ENCODE measurements at regions not wholly inside any gene's neighbourhood (a gene's known extent, or its start where the extent isn't known, plus 50 kb on each side); places are given as distances from the start of the nearest gene placed in this dataset.

GRCh38 chr1:30623431-30623830, 100.0 kb downstream of the MATN1 start:
- Histone ChIP-seq H3K4me3 (replicated peaks in 1 of 3) (no peak overlapping the region), H3K36me3 (no peaks in the 10 kb centered on the region), H3K27ac (no peak overlapping the region), H3K9me3 (no peaks in the 10 kb centered on the region), H3K27me3 (no peaks in the 10 kb centered on the region), H3K4me1 (no peaks in the 10 kb centered on the region)
- WGBS, 2 donors = 97 to 98% methylated on average over 1 of the region's 1 CpG
- DNase-seq = no peak
- intact Hi-C loops (cut with DNase I) = no loop called here
- TF ChIP-seq POLR2A (IDR thresholded peaks at IDR 0.05) (no peak), CTCF (IDR thresholded peaks at IDR 0.05) (no peak)

- no peaks in the 10 kb centered on the region for H3K27me3 ChIP-seq
These were observed 103.8 kb downstream of the MATN1 start for GRCh38 chr1:30619619-30620018.

GRCh38 chr1:30618335-30618747, 105.0 kb downstream of the MATN1 start:
- Histone ChIP-seq H3K9me3 (no peaks in the 10 kb centered on the region), H3K27me3 (no peaks in the 10 kb centered on the region), H3K36me3 (no peaks in the 10 kb centered on the region), H3K4me3 (replicated peaks in 1 of 3) (no peak overlapping the region), H3K4me1 (no peaks in the 10 kb centered on the region), H3K27ac (no peak overlapping the region)
- TF ChIP-seq POLR2A (IDR thresholded peaks at IDR 0.05) (no peak), CTCF (IDR thresholded peaks at IDR 0.05) (no peak)
- 57 to 74% methylated on average over 6 of the region's 6 CpGs for WGBS, 2 donors
- DNase-seq = no peak
- intact Hi-C loops (cut with DNase I) = no loop called here

More at GRCh38 chr1:30619619-30620018, 103.8 kb downstream of the MATN1 start:
- Histone ChIP-seq H3K36me3 (no peaks in the 10 kb centered on the region), H3K27ac (no peak overlapping the region), H3K9me3 (no peaks in the 10 kb centered on the region), H3K4me3 (replicated peaks in 1 of 3) (no peak overlapping the region), H3K4me1 (no peaks in the 10 kb centered on the region)
- intact Hi-C loops (cut with DNase I) = no loop called here
- DNase-seq = no peak
- TF ChIP-seq CTCF (IDR thresholded peaks at IDR 0.05) (no peak), POLR2A (IDR thresholded peaks at IDR 0.05) (no peak)
- 78 to 79% methylated on average over 4 of the region's 4 CpGs for WGBS, 2 donors

- no peak overlapping the region for H3K27ac ChIP-seq
- no peak for DNase-seq
- WGBS, 2 donors = 84% methylated on average over 7 of the region's 7 CpGs
These were observed 106.6 kb downstream of the MATN1 start for GRCh38 chr1:30616759-30617158.

More at GRCh38 chr1:30616759-30617158, 106.6 kb downstream of the MATN1 start:
- Histone ChIP-seq H3K4me1 (no peaks in the 10 kb centered on the region), H3K27me3 (no peaks in the 10 kb centered on the region), H3K4me3 (replicated peaks in 1 of 3) (no peak overlapping the region), H3K9me3 (no peaks in the 10 kb centered on the region), H3K36me3 (no peaks in the 10 kb centered on the region)
- TF ChIP-seq POLR2A (IDR thresholded peaks at IDR 0.05) = no peak
- no peak for TF ChIP-seq CTCF (IDR thresholded peaks at IDR 0.05)
- intact Hi-C loops (cut with DNase I) = no loop called here

Data from thyroid gland (tissue), 4 donors.